ENCODE measurements at regions not wholly inside any gene's neighbourhood (a gene's known extent, or its start where the extent isn't known, plus 50 kb on each side); places are given as distances from the start of the nearest gene placed in this dataset.
"Not testable (repeated sequence)": the region's sequence is repeated elsewhere in the genome, so short reads cannot be mapped to it uniquely, and the experiment has no call there.

GRCh38 chr2:91567546-91568335 is 2876.3 kb downstream of the RPIA start:
- WGBS, 5 donors = 75 to 89% (median 83%) methylated on average over 13 to 15 of the region's 18 CpGs
- peak; percentile 71 for DNase-seq
- H3K27me3 ChIP-seq (replicated peaks in 1 of 7); H3K27ac ChIP-seq; H3K9me3 ChIP-seq; intact Hi-C loops (cut with DNase I; ENCODE audit: low total_unique reads); H3K36me3 ChIP-seq; H3K4me1 ChIP-seq; H3K4me3 ChIP-seq: not testable (repeated sequence)

- H3K4me1 ChIP-seq; H3K9me3 ChIP-seq; intact Hi-C loops (cut with DNase I; ENCODE audit: low total_unique reads); H3K27ac ChIP-seq; H3K4me3 ChIP-seq; H3K27me3 ChIP-seq (replicated peaks in 1 of 7); H3K36me3 ChIP-seq: not testable (repeated sequence)
- WGBS, 5 donors = 78 to 84% (median 80%) methylated on average over 9 to 21 of the region's 25 CpGs
- peak; percentile 69 for DNase-seq
Observed at GRCh38 chr2:91568391-91569338, 2877.2 kb downstream of the RPIA start.

- H3K27ac ChIP-seq; H3K9me3 ChIP-seq; H3K4me1 ChIP-seq; H3K36me3 ChIP-seq; H3K27me3 ChIP-seq (replicated peaks in 1 of 7); intact Hi-C loops (cut with DNase I; ENCODE audit: low total_unique reads); H3K4me3 ChIP-seq: not testable (repeated sequence)
- WGBS, 5 donors = 31 to 90% (median 83%) methylated on average over 67 to 78 of the region's 78 CpGs
- peak; percentile 72 for DNase-seq
Observed at GRCh38 chr2:91571239-91571923, 2879.9 kb downstream of the RPIA start.

DNA sequence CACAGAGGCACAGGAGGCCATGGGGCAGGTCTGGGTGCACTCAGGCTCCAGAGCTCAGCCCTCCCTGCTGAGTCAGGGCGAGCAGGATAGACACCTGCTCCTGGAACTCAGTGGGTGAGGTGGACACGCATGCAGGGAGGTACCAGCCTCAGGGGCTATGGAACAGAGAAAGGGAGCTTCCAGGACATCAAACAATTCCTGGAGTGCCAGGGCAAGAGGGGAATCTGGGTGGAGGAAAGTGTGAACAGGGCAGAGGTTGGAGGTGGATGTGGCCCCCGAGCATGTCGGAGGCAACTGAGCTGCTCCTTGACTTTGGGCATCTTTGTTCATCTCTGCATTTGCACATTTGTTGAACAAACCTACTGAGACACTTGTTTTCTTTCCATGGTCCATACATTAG is 2881.5 kb downstream of the RPIA start:
- H3K27me3 ChIP-seq (replicated peaks in 1 of 7); H3K4me1 ChIP-seq; H3K36me3 ChIP-seq; intact Hi-C loops (cut with DNase I; ENCODE audit: low total_unique reads); H3K27ac ChIP-seq; H3K9me3 ChIP-seq; H3K4me3 ChIP-seq: not testable (repeated sequence)
- peak; percentile 51 for DNase-seq
- WGBS, 5 donors = 74 to 88% (median 86%) methylated on average over 3 to 4 of the region's 4 CpGs

GRCh38 chr2:91573755-91574154 is 2882.3 kb downstream of the RPIA start:
- H3K27ac ChIP-seq; H3K4me3 ChIP-seq; H3K4me1 ChIP-seq; H3K9me3 ChIP-seq; intact Hi-C loops (cut with DNase I; ENCODE audit: low total_unique reads); H3K27me3 ChIP-seq (replicated peaks in 1 of 7); H3K36me3 ChIP-seq: not testable (repeated sequence)
- DNase-seq = peak; percentile 72
- WGBS, 5 donors = 75 to 93% (median 84%) methylated on average over 2 of the region's 4 CpGs

GRCh38 chr2:91574255-91574654 is 2882.8 kb downstream of the RPIA start:
- peak; percentile 72 for DNase-seq

GRCh38 chr2:91575701-91576100 is 2884.2 kb downstream of the RPIA start:
- H3K36me3 ChIP-seq; H3K27me3 ChIP-seq (replicated peaks in 1 of 7); H3K27ac ChIP-seq; H3K4me1 ChIP-seq; H3K4me3 ChIP-seq; H3K9me3 ChIP-seq; intact Hi-C loops (cut with DNase I; ENCODE audit: low total_unique reads): not testable (repeated sequence)
- WGBS, 5 donors = 79 to 84% (median 82%) methylated on average over 11 of the region's 11 CpGs
- DNase-seq = peak; percentile 77

More at GRCh38 chr2:91574255-91574654, 2882.8 kb downstream of the RPIA start:
- H3K27ac ChIP-seq; H3K4me1 ChIP-seq; H3K36me3 ChIP-seq; H3K9me3 ChIP-seq; intact Hi-C loops (cut with DNase I; ENCODE audit: low total_unique reads); H3K4me3 ChIP-seq; H3K27me3 ChIP-seq (replicated peaks in 1 of 7): not testable (repeated sequence)
- 48 to 67% (median 57%) methylated on average over 5 to 6 of the region's 8 CpGs for WGBS, 5 donors

- H3K9me3 ChIP-seq; H3K27ac ChIP-seq; H3K4me3 ChIP-seq; H3K4me1 ChIP-seq; intact Hi-C loops (cut with DNase I; ENCODE audit: low total_unique reads); H3K36me3 ChIP-seq; H3K27me3 ChIP-seq (replicated peaks in 1 of 7): not testable (repeated sequence)
- 66 to 83% (median 76%) methylated on average over 6 of the region's 6 CpGs for WGBS, 5 donors
- DNase-seq = peak; percentile 51
Observed at GRCh38 chr2:91577406-91577805, 2885.9 kb downstream of the RPIA start.

DNA sequence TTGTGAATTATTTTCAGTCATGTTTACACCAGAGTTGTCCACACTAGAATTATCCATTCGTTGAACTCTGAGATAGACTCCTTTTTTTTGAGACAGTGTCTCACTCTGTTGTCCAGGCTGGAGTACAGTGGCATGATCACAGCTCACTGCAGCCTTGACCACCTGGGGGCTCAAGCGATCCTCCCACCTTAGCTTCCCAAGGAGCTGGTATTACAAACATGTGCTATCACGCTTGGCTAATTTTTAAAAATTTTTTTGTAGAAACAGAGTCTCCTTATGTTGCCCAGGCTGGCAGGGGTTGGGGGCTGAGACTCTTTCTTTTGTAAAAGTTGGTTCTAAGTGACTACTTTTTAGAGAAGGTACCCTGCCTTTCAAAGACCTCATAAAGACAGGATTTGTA is 2887.2 kb downstream of the RPIA start:
- H3K27me3 ChIP-seq (replicated peaks in 1 of 7); H3K9me3 ChIP-seq; H3K4me1 ChIP-seq; H3K27ac ChIP-seq; H3K4me3 ChIP-seq; intact Hi-C loops (cut with DNase I; ENCODE audit: low total_unique reads); H3K36me3 ChIP-seq: not testable (repeated sequence)
- 56 to 73% (median 62%) methylated on average over 3 of the region's 3 CpGs for WGBS, 5 donors
- peak; percentile 30 for DNase-seq

- intact Hi-C loops (cut with DNase I; ENCODE audit: low total_unique reads); H3K4me3 ChIP-seq; H3K4me1 ChIP-seq; H3K27ac ChIP-seq; H3K36me3 ChIP-seq: not testable (repeated sequence)
- Histone ChIP-seq H3K27me3 (replicated peaks in 1 of 7) (peaks cover 0 to 15% (median 0%) of the 10 kb centered on the region in 7 donors), H3K9me3 (peaks cover 0 to 13% (median 5%) of the 10 kb centered on the region in 8 donors)
- WGBS, 5 donors = 64 to 78% (median 72%) methylated on average over 3 of the region's 3 CpGs
- peak; percentile 62 for DNase-seq
Observed at GRCh38 chr2:91579555-91579954, 2888.1 kb downstream of the RPIA start.
